HepG2 (cell line): ENCODE measurements at regions not wholly inside any gene's neighbourhood (a gene's known extent, or its start where the extent isn't known, plus 50 kb on each side); places are given as distances from the start of the nearest gene placed in this dataset.

Source experiments
- ATAC-seq: fragments of 200-7000 bp; cut with Tn5 transposase; 3 replicates; pipeline ENCODE4 v1.9.1; 2020; ENCODE audit warnings: mild to moderate bottlenecking, moderate library complexity
- BruUV-seq: library from RNA; stranded (reverse); fragments of 400-500 nt; replicated peaks from 2 replicates; lab custom pipeline; 2021; lab: Mats Ljungman, UMichigan
- CTCF ChIA-PET: fragments of 300-600 bp; formaldehyde crosslinking; extraction: SDS; loops from one replicate; lab custom pipeline; 2021; ENCODE audit warnings: low total read pairs, inconsistent platforms, low intra/inter-chr PET ratio; lab: Yijun Ruan, JAX
- POLR2A ChIA-PET: fragments of 350-600 bp; sonication (Branson Sonifier 250); formaldehyde crosslinking; loops from one replicate; lab custom pipeline; 2020; ENCODE audit warnings: antibody characterized with exemption, inconsistent platforms; lab: Yijun Ruan, JAX
- DNase-seq: peaks from one replicate; pipeline ENCODE4 v3.0.0-alpha.2; 2015; ENCODE audit warnings: low spot score
- FAIRE-seq: peaks from 3 replicates; lab custom pipeline; 2011; peaks lifted over from hg19 to GRCh38; lab: Jason Lieb, UNC
- H2AFZ ChIP-seq: one replicate; pipeline ENCODE4 v1.6.1; 2011; ENCODE audit warnings: low read length, inconsistent platforms
- H3K27ac ChIP-seq: fragments of 300-600 bp; 3 replicates; pipeline ENCODE4 v1.8.0; 2011; ENCODE audit warnings: mixed run types, mild to moderate bottlenecking, mixed read lengths, low read length, inconsistent platforms; ENCODE audit not compliant: insufficient read depth; ENCODE audit errors: extremely low read length
- H3K27me3 ChIP-seq, 2 experiments: fragments of 200-600 bp in 1 of 2; 2 replicates in 1 of 2; 3 replicates in 1 of 2; pipeline versions ENCODE4 v1.6.0 to v1.8.0; 2011; ENCODE audit warnings: low read length in 2 of 2, mild to moderate bottlenecking in 2 of 2, moderate library complexity in 2 of 2, inconsistent platforms in 1 of 2; ENCODE audit not compliant: insufficient read depth in 2 of 2, control insufficient read depth in 1 of 2
- H3K36me3 ChIP-seq, 2 experiments: fragments of 200-600 bp in 1 of 2; replicated peaks in 1 of 2; 2 replicates in 1 of 2; 3 replicates in 1 of 2; pipeline versions ENCODE4 v1.5.1 to v1.8.0; 2011; ENCODE audit warnings: low read length in 2 of 2, inconsistent platforms in 1 of 2; ENCODE audit not compliant: insufficient read depth in 2 of 2, control insufficient read depth in 1 of 2
- H3K4me1 ChIP-seq: 2 replicates; pipeline ENCODE4 v1.5.1; 2012; ENCODE audit warnings: low read length, inconsistent platforms; ENCODE audit not compliant: insufficient read depth
- H3K4me2 ChIP-seq: 2 replicates; pipeline ENCODE4 v1.6.0; 2011; ENCODE audit warnings: low read depth, low read length, inconsistent platforms
- H3K4me3 ChIP-seq, 3 experiments: fragments of 200-600 bp in 1 of 3; sonication (generic), shearing (Covaris generic) in 1 of 3; replicated peaks in 1 of 3; 2 replicates each; pipeline ENCODE4 v1.5.1; 2011 to 2016; ENCODE audit warnings: low read length in 3 of 3, inconsistent platforms in 2 of 3, low read depth in 2 of 3, mild to moderate bottlenecking in 2 of 3, control low read depth in 1 of 3, mixed read lengths in 1 of 3; ENCODE audit not compliant: insufficient read depth in 1 of 3
- H3K79me2 ChIP-seq: one replicate; pipeline ENCODE4 v1.6.1; 2011; ENCODE audit warnings: low read length, inconsistent platforms; ENCODE audit not compliant: insufficient read depth
- H3K9ac ChIP-seq: 2 replicates; pipeline ENCODE4 v1.6.0; 2011; ENCODE audit warnings: mild to moderate bottlenecking, low read depth, low read length, inconsistent platforms; ENCODE audit not compliant: insufficient read depth
- H3K9me3 ChIP-seq: 2 replicates; pipeline ENCODE4 v1.5.1; 2012; ENCODE audit warnings: mild to moderate bottlenecking, low read length
- H4K20me1 ChIP-seq: 2 replicates; pipeline ENCODE4 v1.6.0; 2011; ENCODE audit warnings: inconsistent platforms, mild to moderate bottlenecking, low read length, moderate library complexity; ENCODE audit not compliant: insufficient read depth
- ARID4A ChIP-seq: sonication (generic); formaldehyde crosslinking; IDR thresholded peaks from 2 replicates; pipeline ENCODE4 v1.5.0; 2020; ENCODE audit warnings: mild to moderate bottlenecking, missing genetic modification reagents, borderline replicate concordance
- CCDC6 ChIP-seq: sonication (generic); formaldehyde crosslinking; IDR thresholded peaks from 2 replicates; pipeline ENCODE4 v1.8.1; 2022; ENCODE audit warnings: mild to moderate bottlenecking, missing genetic modification reagents, moderate library complexity
- CTCF ChIP-seq: sonication (generic); formaldehyde crosslinking; IDR thresholded peaks from 2 replicates; pipeline ENCODE4 v1.5.0; 2020; ENCODE audit warnings: mild to moderate bottlenecking, missing genetic modification reagents, moderate library complexity
- MAFK ChIP-seq, 2 experiments: IDR thresholded peaks in 1 of 2; conservative IDR thresholded peaks in 1 of 2; 2 replicates each; pipeline ENCODE4 v1.6.1; 2011; ENCODE audit warnings: improper control_type of control experiment in 2 of 2, low read length in 2 of 2
- MYC ChIP-seq: sonication (generic); formaldehyde crosslinking; IDR thresholded peaks from 2 replicates; pipeline ENCODE4 v1.9.0; 2021; ENCODE audit warnings: missing genetic modification reagents, borderline replicate concordance
- RAD51 ChIP-seq: fragments of 450-650 bp; IDR thresholded peaks from 2 replicates; pipeline ENCODE4 v1.6.1; 2016; ENCODE audit warnings: borderline replicate concordance
- SMC3 ChIP-seq: IDR thresholded peaks from 2 replicates; pipeline ENCODE4 v1.6.1; 2011; ENCODE audit warnings: low read length, improper control_type of control experiment
- STAG1 ChIP-seq: sonication (generic); formaldehyde crosslinking; IDR thresholded peaks from 2 replicates; pipeline ENCODE4 v1.4.0; 2020; ENCODE audit warnings: missing genetic modification reagents
- ZBTB1 ChIP-seq: sonication (generic); formaldehyde crosslinking; IDR thresholded peaks from 2 replicates; pipeline ENCODE4 v1.4.0; 2020; ENCODE audit warnings: missing genetic modification reagents, borderline replicate concordance
- ZFX ChIP-seq: sonication (generic); formaldehyde crosslinking; IDR thresholded peaks from 2 replicates; pipeline ENCODE4 v1.4.0; 2020; ENCODE audit warnings: mild to moderate bottlenecking, low read depth, missing genetic modification reagents, moderate library complexity
- ZNF674 ChIP-seq: sonication (generic); formaldehyde crosslinking; IDR thresholded peaks from 2 replicates; pipeline ENCODE4 v1.5.0; 2020; ENCODE audit warnings: low read depth, mild to moderate bottlenecking, missing genetic modification reagents
- ZNF788 ChIP-seq: sonication (generic); formaldehyde crosslinking; IDR thresholded peaks from 2 replicates; pipeline ENCODE4 v1.5.0; 2020; ENCODE audit warnings: mild to moderate bottlenecking, missing genetic modification reagents, borderline replicate concordance
- WGBS: methylation state at CpG from one replicate; pipeline ENCODE4 v1.1.6; 2017; ENCODE audit warnings: low lambda C conversion rate; 5-methylcytosine and 5-hydroxymethylcytosine counted together
- in situ Hi-C: cut with HindIII; loops from 2 replicates; pipeline ENCODE4 v1.10.0; 2017; ENCODE audit warnings: low pct_unique_long_range_greater_than_20kb; ENCODE audit not compliant: extremely low pct_ligation_motif_present
- intact Hi-C: fragments of 100-400 bp; cut with micrococcal nuclease; formaldehyde crosslinking; loops from one replicate; pipeline ENCODE4 v1.10.0; 2022; ENCODE audit not compliant: unreplicated experiment

GRCh38 chr2:103451283-103451682 lies 689.5 kb downstream of the TMEM182 start (continued):
- TF ChIP-seq ARID4A (CRISPR knock-in tag) (no peak), ZFX (no peak), RAD51 (no peak), CCDC6 (no peak), ZBTB1 (CRISPR knock-in tag) (no peak), MYC (no peak), MAFK (conservative IDR thresholded peaks at IDR 0.05 in 1 of 2, IDR thresholded peaks at IDR 0.05 in 1 of 2; ENCODE audit: low read length in 2 of 2) (peak; percentile 91 to 94)

GRCh38 chr2:103459283-103459682 lies 697.5 kb downstream of the TMEM182 start:
- in situ Hi-C loops = no loop called here
- TF ChIP-seq ZNF674 (CRISPR knock-in tag) (no peak), CTCF (CRISPR knock-in tag) (peak; percentile 17; the same call in 1 of the 2 replicates), STAG1 (CRISPR knock-in tag) (0 out of 2 replicates have a peak, but pooled peaks have one; percentile 8), SMC3 (peak; percentile 10; the same call in 1 of the 2 replicates), ZNF788 (CRISPR knock-in tag) (no peak)
- TF ChIP-seq, all 625 proteins: peak for 3
- no peaks in the 10 kb centered on the region for H4K20me1 ChIP-seq
- ATAC-seq = 0 out of 3 replicates have a peak, but pooled peaks have one; percentile 41
- no peak for FAIRE-seq
- intact Hi-C loops = loop anchor here (2.0 kb wide), 1 partner anchor 298 kb away; no protein-coding TSS in a partner anchor
- DNase-seq = no peak
- H3K27me3 ChIP-seq = no peaks in the 10 kb centered on the region
- H3K27ac ChIP-seq = no peak overlapping the region
- H3K36me3 ChIP-seq = no peaks in the 10 kb centered on the region
- ChIA-PET POLR2A (no interaction called here), CTCF (no interaction called here)
- WGBS = 0% methylated on average over 2 of the region's 2 CpGs
- no peak overlapping the region for H3K4me3 ChIP-seq
- no peak overlapping the region for H3K4me2 ChIP-seq
- no peak overlapping the region for H3K9ac ChIP-seq
- H3K4me1 ChIP-seq = no peaks in the 10 kb centered on the region
- H3K79me2 ChIP-seq = no peaks in the 10 kb centered on the region
- no TSS peak for BruUV-seq
- no peaks in the 10 kb centered on the region for H3K9me3 ChIP-seq
- H2AFZ ChIP-seq = no peak overlapping the region
